SK-N-SH (cell line): ENCODE measurements at regions not wholly inside any gene's neighbourhood (a gene's known extent, or its start where the extent isn't known, plus 50 kb on each side); places are given as distances from the start of the nearest gene placed in this dataset.

ENCODE experiments used
- CTCF ChIA-PET: fragments of 300-600, 350-600 bp; formaldehyde crosslinking; extraction: SDS; loops from one replicate; lab custom pipeline; 2021; lab: Yijun Ruan, JAX
- POLR2A ChIA-PET: fragments of 350-600 bp; sonication (Branson Sonifier 250); formaldehyde crosslinking; extraction: SDS; loops from one replicate; lab custom pipeline; 2020; ENCODE audit warnings: antibody characterized with exemption, inconsistent platforms; lab: Yijun Ruan, JAX
- DNase-seq: peaks from one replicate; pipeline ENCODE4 v3.0.0; 2012
- H2AFZ ChIP-seq: fragments of 200-600 bp; sonication (generic); 2 replicates; pipeline ENCODE4 v1.8.1; 2016; ENCODE audit warnings: antibody characterized with exemption, mild to moderate bottlenecking, low read depth
- H3F3A ChIP-seq: fragments of 200-600 bp; sonication (generic); replicated peaks from 2 replicates; pipeline ENCODE3; 2016; ENCODE audit warnings: antibody characterized with exemption, mild to moderate bottlenecking; ENCODE audit not compliant: insufficient read depth
- H3K27ac ChIP-seq, 2 experiments: fragments of 200-500 bp in 1 of 2; fragments of 200-600 bp in 1 of 2; sonication (Bioruptor generic) in 1 of 2; sonication (generic), shearing (Covaris generic) in 1 of 2; 2 replicates each; pipeline versions ENCODE4 v1.5.1 to v1.6.1; 2014 to 2016; ENCODE audit warnings: low read depth in 2 of 2, inconsistent platforms in 1 of 2, low read length in 1 of 2, mild to moderate bottlenecking in 1 of 2, mixed read lengths in 1 of 2
- H3K27me3 ChIP-seq: fragments of 200-600 bp; sonication (generic), shearing (Covaris generic); 2 replicates; pipeline ENCODE4 v1.6.1; 2016; ENCODE audit warnings: mixed run types; ENCODE audit not compliant: insufficient read depth
- H3K36me3 ChIP-seq, 2 experiments: fragments of 200-500 bp in 1 of 2; fragments of 200-600 bp in 1 of 2; sonication (Bioruptor generic) in 1 of 2; sonication (generic) in 1 of 2; replicated peaks in 1 of 2; 2 replicates each; pipeline versions ENCODE3 to v1.5.1; 2014 to 2016; ENCODE audit warnings: low read length in 1 of 2, mild to moderate bottlenecking in 1 of 2; ENCODE audit not compliant: insufficient read depth in 2 of 2, control insufficient read depth in 1 of 2
- H3K4me1 ChIP-seq, 2 experiments: fragments of 200-500 bp in 1 of 2; fragments of 200-600 bp in 1 of 2; sonication (Bioruptor generic) in 1 of 2; sonication (generic), shearing (Covaris generic) in 1 of 2; 2 replicates each; pipeline versions ENCODE4 v1.5.1 to v1.6.1; 2014 to 2016; ENCODE audit warnings: low read depth in 1 of 2, low read length in 1 of 2, mixed run types in 1 of 2; ENCODE audit not compliant: insufficient read depth in 2 of 2, control insufficient read depth in 1 of 2
- H3K4me2 ChIP-seq: fragments of 200-600 bp; sonication (generic), shearing (Covaris generic); 2 replicates; pipeline ENCODE4 v1.6.1; 2017; ENCODE audit warnings: mixed run types
- H3K4me3 ChIP-seq, 2 experiments: fragments of 200-500 bp in 1 of 2; fragments of 200-600 bp in 1 of 2; sonication (Bioruptor generic) in 1 of 2; sonication (generic), shearing (Covaris generic) in 1 of 2; 2 replicates each; pipeline versions ENCODE4 v1.5.1 to v1.8.1; 2014 to 2016; ENCODE audit warnings: low read depth in 2 of 2, inconsistent platforms in 1 of 2, low read length in 1 of 2, mild to moderate bottlenecking in 1 of 2, mixed read lengths in 1 of 2, moderate library complexity in 1 of 2
- H3K79me2 ChIP-seq: fragments of 200-600 bp; sonication (generic); 2 replicates; pipeline ENCODE4 v1.8.1; 2017; ENCODE audit warnings: mild to moderate bottlenecking; ENCODE audit not compliant: insufficient read depth
- H3K9ac ChIP-seq: fragments of 200-600 bp; sonication (generic); 2 replicates; pipeline ENCODE4 v1.6.1; 2017; ENCODE audit warnings: mixed run types
- H3K9me2 ChIP-seq: fragments of 200-600 bp; sonication (generic); 2 replicates; pipeline ENCODE4 v1.6.1; 2017; ENCODE audit warnings: mixed run types
- H3K9me3 ChIP-seq: fragments of 200-600 bp; sonication (generic); 2 replicates; pipeline ENCODE4 v1.6.1; 2017; ENCODE audit warnings: mixed run types, mild to moderate bottlenecking, moderate library complexity
- H4K20me1 ChIP-seq: fragments of 200-600 bp; sonication (generic); 2 replicates; pipeline ENCODE4 v1.6.1; 2017; ENCODE audit warnings: mild to moderate bottlenecking, mixed run types; ENCODE audit not compliant: insufficient read depth
- CHD2 ChIP-seq: fragments of 150-350 bp; IDR thresholded peaks from 2 replicates; pipeline ENCODE4 v1.6.1; 2018; ENCODE audit warnings: low read length; ENCODE audit not compliant: partially characterized antibody
- CTCF ChIP-seq: fragments of 200-600 bp; sonication (generic); IDR thresholded peaks from 2 replicates; pipeline ENCODE4 v1.6.1; 2017; ENCODE audit warnings: antibody characterized with exemption, mild to moderate bottlenecking, moderate library complexity
- ELF1 ChIP-seq: IDR thresholded peaks from 2 replicates; pipeline ENCODE4 v1.4.0; 2012
- EZH2phosphoT487 ChIP-seq: fragments of 200-600 bp; sonication (generic); IDR thresholded peaks from 2 replicates; pipeline ENCODE4 v1.6.1; 2017; ENCODE audit warnings: low read depth, mixed run types, mild to moderate bottlenecking, antibody characterized with exemption, moderate library complexity, borderline replicate concordance
- FOXJ3 ChIP-seq: sonication (generic); formaldehyde crosslinking; IDR thresholded peaks from 2 replicates; pipeline ENCODE4 v1.5.1; 2020; ENCODE audit warnings: mild to moderate bottlenecking, missing genetic modification reagents
- GABPA ChIP-seq: IDR thresholded peaks from 2 replicates; pipeline ENCODE4 v1.4.0; 2012; ENCODE audit warnings: low read depth, mild to moderate bottlenecking
- GATA2 ChIP-seq: sonication (generic); formaldehyde crosslinking; IDR thresholded peaks from 2 replicates; pipeline ENCODE4 v1.5.0; 2020; ENCODE audit warnings: mild to moderate bottlenecking, missing genetic modification reagents
- MAX ChIP-seq: IDR thresholded peaks from 2 replicates; pipeline ENCODE4 v1.4.0; 2012; ENCODE audit warnings: low read depth
- NFIC ChIP-seq: IDR thresholded peaks from 2 replicates; pipeline ENCODE4 v1.4.0; 2012; ENCODE audit warnings: borderline replicate concordance
- NRF1 ChIP-seq: IDR thresholded peaks from 2 replicates; pipeline ENCODE4 v1.6.1; 2012; ENCODE audit warnings: low read depth, mild to moderate bottlenecking, low read length
- RCOR1 ChIP-seq: fragments of 150-350 bp; IDR thresholded peaks from 2 replicates; pipeline ENCODE4 v1.6.1; 2017; ENCODE audit warnings: antibody characterized with exemption, low read length
- RFX5 ChIP-seq: IDR thresholded peaks from 2 replicates; pipeline ENCODE4 v1.6.1; 2012; ENCODE audit warnings: mild to moderate bottlenecking, improper control_type of control experiment, low read length
- TAF1 ChIP-seq: IDR thresholded peaks from 2 replicates; pipeline ENCODE4 v1.6.1; 2012; ENCODE audit warnings: low read depth, mild to moderate bottlenecking, low read length, moderate library complexity, borderline replicate concordance
- USF1 ChIP-seq: IDR thresholded peaks from 2 replicates; pipeline ENCODE4 v1.4.0; 2012; ENCODE audit warnings: low read depth, borderline replicate concordance
- ZBTB33 ChIP-seq: IDR thresholded peaks from 2 replicates; pipeline ENCODE4 v1.4.0; 2012; ENCODE audit warnings: low read depth, borderline replicate concordance
- WGBS: methylation state at CpG from one replicate; pipeline ENCODE4 v1.1.6; 2017; ENCODE audit warnings: low lambda C conversion rate; 5-methylcytosine and 5-hydroxymethylcytosine counted together

- no peak for TF ChIP-seq ZBTB33
- TF ChIP-seq GABPA: no peak
- TF ChIP-seq NFIC: no peak
- TF ChIP-seq NRF1: no peak
- TF ChIP-seq USF1: no peak
- TF ChIP-seq MAX: no peak
- TF ChIP-seq FOXJ3 (CRISPR knock-in tag): no peak
- TF ChIP-seq, all 33 proteins: peak for 0
These were observed 690.9 kb downstream of the SLITRK6 start (continued) for GRCh38 chr13:85108356-85108755.

GRCh38 chr13:85099245-85099644, 700.0 kb downstream of the SLITRK6 start:
- H3K9me3 ChIP-seq: no peaks in the 10 kb centered on the region
- H3K9me2 ChIP-seq: no peaks in the 10 kb centered on the region
- no peak overlapping the region for H3K9ac ChIP-seq
- no peak overlapping the region for H3K27ac ChIP-seq
- ChIA-PET CTCF (interaction anchor here (0.7 kb wide), 1 partner anchor 726 kb away, joined by 3 read pairs; no protein-coding TSS in a partner anchor), POLR2A (no interaction called here)
- H3K4me1 ChIP-seq: no peaks in the 10 kb centered on the region; a peak in 1 of 4 replicates
- WGBS: 85% methylated on average over 3 of the region's 3 CpGs
- no peak overlapping the region for H3K4me3 ChIP-seq
- no peaks in the 10 kb centered on the region for H4K20me1 ChIP-seq
- TF ChIP-seq MAX (no peak), CHD2 (no peak), GATA2 (no peak), ELF1 (no peak), RFX5 (no peak), RCOR1 (no peak), CTCF (no peak), TAF1 (no peak), EZH2phosphoT487 (no peak), NRF1 (no peak)
- no peak overlapping the region for H2AFZ ChIP-seq
- no peak overlapping the region for H3K4me2 ChIP-seq
- H3F3A ChIP-seq: no peaks in the 10 kb centered on the region
- no peaks in the 10 kb centered on the region for H3K27me3 ChIP-seq
- no peaks in the 10 kb centered on the region for H3K36me3 ChIP-seq
- no peak for DNase-seq
- H3K79me2 ChIP-seq: no peaks in the 10 kb centered on the region
